ENCODE measurements at regions not wholly inside any gene's neighbourhood (a gene's known extent, or its start where the extent isn't known, plus 50 kb on each side); places are given as distances from the start of the nearest gene placed in this dataset.
A peak's percentile ranks its signal among the peaks of the same experiment; 100 is the strongest.

DNA sequence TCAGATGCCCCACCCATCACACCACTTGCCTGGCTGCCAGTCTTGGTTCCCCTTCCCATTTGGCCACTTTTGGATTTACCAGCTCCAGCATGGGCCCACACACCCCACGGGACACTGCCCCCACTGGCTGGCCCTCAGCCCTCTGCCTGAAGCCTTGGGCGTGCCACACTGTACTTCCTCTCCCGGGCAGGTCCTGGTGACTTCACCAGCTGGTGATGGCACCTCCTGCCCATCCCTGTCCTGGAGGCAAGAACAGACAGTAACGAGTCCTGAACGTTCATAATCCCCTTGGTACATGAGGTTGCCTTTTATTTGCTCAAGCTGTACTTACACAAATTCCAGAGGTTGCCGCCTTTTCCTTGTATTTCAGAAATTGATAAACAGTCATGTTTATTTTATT is 81.1 kb downstream of the TMEM17 start:
- Histone ChIP-seq H2AFZ (ENCODE audit: low read length) (no peak overlapping the region), H3K79me2 (ENCODE audit: insufficient read depth, low read length) (no peaks in the 10 kb centered on the region), H3K27me3 (ENCODE audit: insufficient read depth, low read length) (peaks cover 2% of the 10 kb centered on the region), H4K20me1 (ENCODE audit: insufficient read depth, low read length) (no peaks in the 10 kb centered on the region), H3K4me3 (ENCODE audit: insufficient read depth, low read length) (no peak overlapping the region), H3K9me3 (ENCODE audit: low read depth, low read length) (no peaks in the 10 kb centered on the region), H3K4me1 (ENCODE audit: insufficient read depth, low read length) (no peaks in the 10 kb centered on the region), H3K36me3 (ENCODE audit: insufficient read depth, low read length) (no peaks in the 10 kb centered on the region), H3K27ac (ENCODE audit: low read depth, low read length) (no peak overlapping the region), H3K4me2 (ENCODE audit: insufficient read depth, low read length) (no peak overlapping the region)
- no peak for DNase-seq (ENCODE audit: insufficient read length, low spot score, missing footprints)
- no peak for TF ChIP-seq CTCF (IDR thresholded peaks at IDR 0.05; ENCODE audit: extremely low read depth, low read depth, low read length)

- TF ChIP-seq CTCF (IDR thresholded peaks at IDR 0.05; ENCODE audit: extremely low read depth, low read depth, low read length): no peak
- H3K79me2 ChIP-seq (ENCODE audit: insufficient read depth, low read length): no peaks in the 10 kb centered on the region
- no peak for DNase-seq (ENCODE audit: insufficient read length, low spot score, missing footprints)
- H3K4me3 ChIP-seq (ENCODE audit: insufficient read depth, low read length): no peak overlapping the region
- peaks cover 2% of the 10 kb centered on the region for H3K27me3 ChIP-seq (ENCODE audit: insufficient read depth, low read length)
- no peaks in the 10 kb centered on the region for H3K36me3 ChIP-seq (ENCODE audit: insufficient read depth, low read length)
- no peaks in the 10 kb centered on the region for H3K4me1 ChIP-seq (ENCODE audit: insufficient read depth, low read length)
- H3K9me3 ChIP-seq (ENCODE audit: low read depth, low read length): no peaks in the 10 kb centered on the region
- no peaks in the 10 kb centered on the region for H4K20me1 ChIP-seq (ENCODE audit: insufficient read depth, low read length)
- no peak overlapping the region for H2AFZ ChIP-seq (ENCODE audit: low read length)
- no peak overlapping the region for H3K4me2 ChIP-seq (ENCODE audit: insufficient read depth, low read length)
- H3K27ac ChIP-seq (ENCODE audit: low read depth, low read length): no peak overlapping the region
Measured at GRCh38 chr2:62423883-62424458, 82.0 kb downstream of the TMEM17 start.

DNA sequence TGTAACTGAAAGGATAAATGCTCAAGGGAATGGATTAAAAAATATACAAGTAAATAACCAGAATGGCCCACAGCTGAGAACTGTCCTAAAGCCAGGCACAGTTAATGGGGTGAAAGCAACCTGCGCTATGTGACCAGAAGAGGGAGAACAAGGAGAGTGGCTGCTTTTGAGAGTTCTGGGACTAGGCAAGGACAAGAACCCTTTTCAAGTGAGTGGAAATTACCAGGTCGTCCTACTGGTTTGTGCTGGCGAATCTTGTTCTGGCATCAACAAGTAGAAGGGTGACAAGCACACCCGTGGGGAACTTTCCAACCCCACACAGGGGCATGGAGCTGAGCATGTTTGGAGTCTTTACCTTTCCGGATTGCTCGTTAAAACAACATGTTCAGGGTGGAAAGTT is 82.8 kb downstream of the TMEM17 start:
- H3K4me2 ChIP-seq (ENCODE audit: insufficient read depth, low read length): no peak overlapping the region
- H3K36me3 ChIP-seq (ENCODE audit: insufficient read depth, low read length): no peaks in the 10 kb centered on the region
- H2AFZ ChIP-seq (ENCODE audit: low read length): peak overlapping the region; percentile 27
- H3K9me3 ChIP-seq (ENCODE audit: low read depth, low read length): no peaks in the 10 kb centered on the region
- no peaks in the 10 kb centered on the region for H3K4me1 ChIP-seq (ENCODE audit: insufficient read depth, low read length)
- peak; percentile 50 for TF ChIP-seq CTCF (IDR thresholded peaks at IDR 0.05; ENCODE audit: extremely low read depth, low read depth, low read length)
- no peak for DNase-seq (ENCODE audit: insufficient read length, low spot score, missing footprints)
- no peaks in the 10 kb centered on the region for H3K79me2 ChIP-seq (ENCODE audit: insufficient read depth, low read length)
- no peak overlapping the region for H3K27ac ChIP-seq (ENCODE audit: low read depth, low read length)
- no peaks in the 10 kb centered on the region for H4K20me1 ChIP-seq (ENCODE audit: insufficient read depth, low read length)
- peaks cover 2% of the 10 kb centered on the region for H3K27me3 ChIP-seq (ENCODE audit: insufficient read depth, low read length)
- H3K4me3 ChIP-seq (ENCODE audit: insufficient read depth, low read length): no peak overlapping the region

DNA sequence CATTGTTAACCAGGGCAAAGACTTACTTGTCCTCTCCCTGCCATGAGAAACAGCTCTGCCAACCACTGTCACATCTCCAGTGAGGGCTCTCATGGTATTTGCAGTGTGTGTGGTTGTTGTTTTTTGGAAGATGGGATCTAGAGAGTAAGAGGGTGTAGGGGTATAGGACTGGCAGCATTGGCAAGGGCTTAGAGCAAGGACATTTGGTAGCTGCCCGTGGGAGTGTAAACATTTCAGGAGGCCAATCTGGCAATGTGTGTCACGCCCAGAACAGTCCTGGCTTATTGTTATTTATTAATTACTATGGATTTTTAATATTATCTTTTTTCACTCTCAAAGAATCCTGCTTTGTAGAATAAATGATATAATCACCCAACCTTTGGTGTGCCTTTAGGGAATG is 90.5 kb downstream of the TMEM17 start:
- Histone ChIP-seq H3K4me1 (ENCODE audit: insufficient read depth, low read length) (peaks cover 12% of the 10 kb centered on the region), H3K4me3 (ENCODE audit: insufficient read depth, low read length) (no peak overlapping the region), H4K20me1 (ENCODE audit: insufficient read depth, low read length) (no peaks in the 10 kb centered on the region), H3K9me3 (ENCODE audit: low read depth, low read length) (no peaks in the 10 kb centered on the region), H3K27ac (ENCODE audit: low read depth, low read length) (no peak overlapping the region), H2AFZ (ENCODE audit: low read length) (peak overlapping the region; percentile 62), H3K79me2 (ENCODE audit: insufficient read depth, low read length) (no peaks in the 10 kb centered on the region), H3K4me2 (ENCODE audit: insufficient read depth, low read length) (no peak overlapping the region), H3K36me3 (ENCODE audit: insufficient read depth, low read length) (no peaks in the 10 kb centered on the region), H3K27me3 (ENCODE audit: insufficient read depth, low read length) (no peaks in the 10 kb centered on the region)
- DNase-seq (ENCODE audit: insufficient read length, low spot score, missing footprints): no peak
- no peak for TF ChIP-seq CTCF (IDR thresholded peaks at IDR 0.05; ENCODE audit: extremely low read depth, low read depth, low read length)

All from osteoblast (primary cell).